ENCODE measurements at regions not wholly inside any gene's neighbourhood (a gene's known extent, or its start where the extent isn't known, plus 50 kb on each side); places are given as distances from the start of the nearest gene placed in this dataset.

GRCh38 chr5:124655921-124656511 lies 90.4 kb downstream of the ZNF608 start (continued):
- TF ChIP-seq THAP7 (CRISPR knock-in tag; IDR thresholded peaks at IDR 0.05), result no peak
- TF ChIP-seq RBM34 (IDR thresholded peaks at IDR 0.05; ENCODE audit: borderline replicate concordance, insufficient read depth, low read length), result no peak
- TF ChIP-seq ARID2 (IDR thresholded peaks at IDR 0.05), result no peak
- no peak for TF ChIP-seq KDM5B (IDR thresholded peaks at IDR 0.05; ENCODE audit: insufficient replicate concordance, low read depth, low read length)
- no peak for TF ChIP-seq FOXP4 (CRISPR knock-in tag; IDR thresholded peaks at IDR 0.05; ENCODE audit: borderline replicate concordance)
- 0 out of 2 replicates have a peak, but pooled peaks have one; percentile 14 for TF ChIP-seq CHAMP1 (IDR thresholded peaks at IDR 0.05)
- TF ChIP-seq CREM (IDR thresholded peaks at IDR 0.05; ENCODE audit: low read depth), result peak; percentile 74
- no peak; the same call in 1 of the 2 replicates for TF ChIP-seq CXXC5 (CRISPR knock-in tag; IDR thresholded peaks at IDR 0.05)
- no peak for TF ChIP-seq ATF1 (CRISPR knock-in tag; IDR thresholded peaks at IDR 0.05)
- TF ChIP-seq ATF1 (tag; IDR thresholded peaks at IDR 0.05), result peak; percentile 52; the same call in 1 of the 2 replicates
- peak; percentile 85 for TF ChIP-seq RNF2 (IDR thresholded peaks at IDR 0.05)
- no peak for TF ChIP-seq SMC3 (conservative IDR thresholded peaks at IDR 0.05; ENCODE audit: insufficient read depth, low read depth, low read length)
- TF ChIP-seq USF1 (CRISPR knock-in tag; IDR thresholded peaks at IDR 0.05), result no peak
- TF ChIP-seq ARID3A (IDR thresholded peaks at IDR 0.05; ENCODE audit: borderline replicate concordance, low read depth, low read length), result peak; percentile 97
- peak in 1 of 2 experiments; percentile 95; a peak in 3 of 4 replicates for TF ChIP-seq RCOR1 (IDR thresholded peaks at IDR 0.05; ENCODE audit: borderline replicate concordance in 1 of 2, low read depth in 2 of 2, low read length in 2 of 2)
- no peak for TF ChIP-seq C11orf30 (IDR thresholded peaks at IDR 0.05; ENCODE audit: low read depth)
- no peak for TF ChIP-seq CHCHD3 (CRISPR knock-in tag; IDR thresholded peaks at IDR 0.05)
- TF ChIP-seq CBX1 (IDR thresholded peaks at IDR 0.05; ENCODE audit: low read depth), result no peak
- TF ChIP-seq RBM15 (IDR thresholded peaks at IDR 0.05; ENCODE audit: insufficient read depth, low read length), result no peak
- TF ChIP-seq CBX3 (IDR thresholded peaks at IDR 0.05; ENCODE audit: borderline replicate concordance in 1 of 2, low read length in 2 of 2), result peak in 1 of 2 experiments; percentile 28; a peak in 1 of 3 replicates

Data from K562 (cell line).